Fibroblast of lung (primary cell): ENCODE measurements at regions not wholly inside any gene's neighbourhood (a gene's known extent, or its start where the extent isn't known, plus 50 kb on each side); places are given as distances from the start of the nearest gene placed in this dataset.

Experiments
- EZH2 ChIP-seq: IDR thresholded peaks from 2 replicates; pipeline ENCODE4 v1.5.1; 2012; ENCODE audit warnings: low read length, control low read depth, mild to moderate bottlenecking; ENCODE audit errors: missing control alignments
- TF ChIP-seq, protein P1 (sequence below), 2 donors: IDR thresholded peaks in 1 of 2; conservative IDR thresholded peaks in 1 of 2; 1 replicate in 1 of 2; 2 replicates in 1 of 2; pipeline ENCODE4 v1.5.1; 2011 to 2012; ENCODE audit warnings: low read length in 2 of 2, control low read depth in 1 of 2, inconsistent platforms in 1 of 2, low read depth in 1 of 2, mild to moderate bottlenecking in 1 of 2

DNA sequence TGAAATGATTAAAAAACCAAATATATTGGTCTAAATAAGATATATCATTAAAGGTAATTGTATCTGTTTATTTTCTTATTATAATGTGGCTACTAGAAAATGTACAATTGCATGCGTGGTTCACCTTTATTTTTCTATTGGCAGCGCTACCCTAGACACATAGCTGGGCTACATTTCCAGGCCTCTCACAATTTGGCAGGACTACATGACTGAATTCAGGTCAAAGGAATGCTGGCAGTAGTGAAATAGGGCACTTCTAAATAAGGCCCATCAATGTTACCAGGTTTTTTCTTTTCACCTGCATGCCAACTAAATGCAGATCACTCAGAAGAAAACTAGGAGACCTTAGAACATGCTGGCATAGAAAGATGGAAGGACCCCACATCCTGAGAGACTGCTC lies 1072.9 kb upstream of the SLIT2 start:
- TF ChIP-seq, protein P1, sequence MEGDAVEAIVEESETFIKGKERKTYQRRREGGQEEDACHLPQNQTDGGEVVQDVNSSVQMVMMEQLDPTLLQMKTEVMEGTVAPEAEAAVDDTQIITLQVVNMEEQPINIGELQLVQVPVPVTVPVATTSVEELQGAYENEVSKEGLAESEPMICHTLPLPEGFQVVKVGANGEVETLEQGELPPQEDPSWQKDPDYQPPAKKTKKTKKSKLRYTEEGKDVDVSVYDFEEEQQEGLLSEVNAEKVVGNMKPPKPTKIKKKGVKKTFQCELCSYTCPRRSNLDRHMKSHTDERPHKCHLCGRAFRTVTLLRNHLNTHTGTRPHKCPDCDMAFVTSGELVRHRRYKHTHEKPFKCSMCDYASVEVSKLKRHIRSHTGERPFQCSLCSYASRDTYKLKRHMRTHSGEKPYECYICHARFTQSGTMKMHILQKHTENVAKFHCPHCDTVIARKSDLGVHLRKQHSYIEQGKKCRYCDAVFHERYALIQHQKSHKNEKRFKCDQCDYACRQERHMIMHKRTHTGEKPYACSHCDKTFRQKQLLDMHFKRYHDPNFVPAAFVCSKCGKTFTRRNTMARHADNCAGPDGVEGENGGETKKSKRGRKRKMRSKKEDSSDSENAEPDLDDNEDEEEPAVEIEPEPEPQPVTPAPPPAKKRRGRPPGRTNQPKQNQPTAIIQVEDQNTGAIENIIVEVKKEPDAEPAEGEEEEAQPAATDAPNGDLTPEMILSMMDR (conservative IDR thresholded peaks at IDR 0.05 in 1 of 2, IDR thresholded peaks at IDR 0.05 in 1 of 2; ENCODE audit: low read depth in 1 of 2, low read length in 2 of 2): no peak
- no peak for TF ChIP-seq EZH2
